Heart right ventricle (tissue), 16 donors: ENCODE measurements at regions not wholly inside any gene's neighbourhood (a gene's known extent, or its start where the extent isn't known, plus 50 kb on each side); places are given as distances from the start of the nearest gene placed in this dataset.
"Not testable (repeated sequence)": the region's sequence is repeated elsewhere in the genome, so short reads cannot be mapped to it uniquely, and the experiment has no call there.

ENCODE experiments used
- ATAC-seq, 8 donors: fragments of 200-7000 bp; cut with Tn5 transposase; one replicate each; pipeline ENCODE4 v1.9.1; 2020; ENCODE audit warnings: mild to moderate bottlenecking in 8 of 8, moderate library complexity in 8 of 8, moderate number of reproducible peaks in 1 of 8
- DNase-seq, 2 donors: peaks; one replicate each; pipeline ENCODE4 v3.0.0-alpha.2; 2020
- H3K27ac ChIP-seq, 10 donors: fragments of 200-600 bp; sonication (generic) in 2 of 10; one replicate each; pipeline versions ENCODE4 v1.5.0 to v1.8.0; 2020 to 2022; ENCODE audit warnings: mild to moderate bottlenecking in 3 of 10
- H3K27me3 ChIP-seq, 7 donors: fragments of 200-600 bp; one replicate each; pipeline ENCODE4 v1.8.0; 2021 to 2022; ENCODE audit warnings: mild to moderate bottlenecking in 2 of 7
- H3K36me3 ChIP-seq, 9 donors: fragments of 200-600 bp; sonication (generic) in 1 of 9; one replicate each; pipeline versions ENCODE4 v1.5.0 to v1.8.0; 2020 to 2022; ENCODE audit warnings: mild to moderate bottlenecking in 2 of 9
- H3K4me1 ChIP-seq, 9 donors: fragments of 200-600 bp; sonication (generic) in 1 of 9; one replicate each; pipeline versions ENCODE4 v1.5.0 to v1.8.0; 2020 to 2022; ENCODE audit warnings: mild to moderate bottlenecking in 4 of 9
- H3K4me3 ChIP-seq, 10 donors: fragments of 200-600 bp; sonication (generic) in 2 of 10; one replicate each; pipeline versions ENCODE4 v1.5.0 to v1.8.0; 2020 to 2022; ENCODE audit warnings: mild to moderate bottlenecking in 7 of 10, moderate library complexity in 2 of 10
- H3K9me3 ChIP-seq, 11 donors: fragments of 200-600 bp in 10 of 11; sonication (generic) in 2 of 11; one replicate each; pipeline versions ENCODE4 v1.5.0 to v1.8.0; 2013 to 2022; ENCODE audit warnings: mild to moderate bottlenecking in 2 of 11, control low read depth in 1 of 11, moderate library complexity in 1 of 11
- WGBS, 2 donors: extraction: QIAGEN DNeasy Blood & Tissue Kit; methylation state at CpG; one replicate each; pipeline ENCODE4 v1.1.7; 2013; ENCODE audit warnings: inconsistent platforms in 1 of 2; 5-methylcytosine and 5-hydroxymethylcytosine counted together
- intact Hi-C, 10 donors: fragments of 100-400 bp; cut with DNase I; formaldehyde crosslinking; loops; one replicate each; pipeline versions ENCODE4 v1.11.1 to v1.14.2; 2022
- donor health status: Arrhythmogenic right ventricular cardiomyopathy.
- donor health status: ischemic (EF 13 %, LVEDD 7.1; RV severe dilation, severe dysfunction).
- donor health status: healthy with polysubstance abuse.
- donor health status: DM: no; HTN: yes; CAD: no.
- donor health status: DM: no; HTN: no; CAD: no.
- donor health status: ischemic (EF 25% LVEDD 6.9; RV normal size, moderate dysfunction).
- donor health status: ischemic (EF 25% LVEDD 5.7; RV mildly dilated, moderate dysfunction).
- donor health status: healthy.
- donor health status: DM: yes; HTN: yes; CAD: no.
- donor health status: Ischemic cardiomyopathy.
- donor health status: ischemic (EF 35%, LVEDD 5.7; RV mildly dilated, moderate dysfunction).
- donor health status: nonischemic (EF 11% LVEDD 7.7; RV severe dilation, severe dysfunction).
- donor health status: DM: yes; HTN: yes; CAD: no.
- donor health status: PGD.
- donor health status: ischemic (EF 29% LVEDD 5.4; RV normal size, mild dysfunction).
- donor health status: nonischemic (EF 23%, LVEDD 6.1; RV moderate dilation, normal function).

- H3K9me3 ChIP-seq, H3K27me3 ChIP-seq, DNase-seq, H3K27ac ChIP-seq, H3K4me1 ChIP-seq, ATAC-seq, intact Hi-C loops, H3K36me3 ChIP-seq, H3K4me3 ChIP-seq: not testable (repeated sequence)
- 76 to 78% methylated on average over 3 of the region's 4 CpGs for WGBS, 2 donors
These were observed 64.8 kb downstream of the B4GALT7 start for GRCh38 chr5:177664737-177665136.

GRCh38 chr5:177665172-177665571 is 65.2 kb downstream of the B4GALT7 start:
- H3K9me3 ChIP-seq, H3K36me3 ChIP-seq, intact Hi-C loops, H3K27ac ChIP-seq, H3K4me3 ChIP-seq, ATAC-seq, H3K27me3 ChIP-seq, DNase-seq, H3K4me1 ChIP-seq: not testable (repeated sequence)
- 68 to 69% methylated on average over 3 to 4 of the region's 6 CpGs for WGBS, 2 donors

- DNase-seq, H3K27ac ChIP-seq, H3K9me3 ChIP-seq, intact Hi-C loops, ATAC-seq, H3K4me3 ChIP-seq, H3K36me3 ChIP-seq, H3K27me3 ChIP-seq, H3K4me1 ChIP-seq: not testable (repeated sequence)
- WGBS, 2 donors: 100% methylated on average over 1 of the region's 3 CpGs
These were observed 66.0 kb downstream of the B4GALT7 start for GRCh38 chr5:177665960-177666359.

DNA sequence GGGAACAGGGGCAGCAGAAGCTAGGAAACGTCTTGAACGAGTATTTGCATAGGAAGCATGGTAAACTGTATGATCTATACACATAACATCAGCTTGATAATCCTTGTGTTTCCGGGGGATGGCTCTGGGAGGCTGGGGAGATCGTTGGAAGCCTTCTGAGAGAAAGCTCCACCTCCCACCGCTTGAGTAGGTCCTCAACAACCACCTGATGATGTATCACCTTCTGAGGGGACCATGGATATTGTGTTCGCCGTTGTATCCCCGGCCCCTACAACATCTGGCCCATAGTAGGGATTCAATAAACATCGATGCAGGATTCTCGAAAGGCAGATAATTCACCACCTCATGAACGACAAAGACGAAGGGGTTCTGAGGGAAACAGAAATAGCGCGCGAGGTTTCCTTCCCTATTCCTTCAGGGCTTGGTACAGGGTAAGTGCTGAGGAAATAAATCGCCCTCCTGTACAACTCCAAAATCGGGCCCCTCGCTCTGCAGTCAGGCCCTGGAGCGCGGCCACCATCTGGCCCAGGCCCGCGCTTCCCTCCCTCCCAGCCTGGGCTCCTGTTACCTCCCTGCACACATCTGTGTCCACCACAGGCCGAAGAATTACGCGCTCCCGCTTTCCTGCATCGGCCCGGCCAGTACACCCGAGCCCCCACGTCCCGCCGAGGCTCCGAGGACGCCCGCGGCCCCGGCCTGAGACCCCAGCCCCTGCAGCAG is 71.3 kb downstream of the B4GALT7 start:
- peak overlapping the region in 5 of 10 donors; percentile 24 to 46 (median 38) for H3K4me3 ChIP-seq
- H3K4me1 ChIP-seq, H3K36me3 ChIP-seq, H3K27ac ChIP-seq, H3K9me3 ChIP-seq, DNase-seq, H3K27me3 ChIP-seq, intact Hi-C loops: not testable (repeated sequence)
- 25 to 47% methylated on average over 7 of the region's 37 CpGs for WGBS, 2 donors
- ATAC-seq: peak; percentile 63 to 82 (median 72)

- peak overlapping the region in 1 of 10 donors; percentile 39 for H3K27ac ChIP-seq
These were observed 72.1 kb downstream of the B4GALT7 start for GRCh38 chr5:177671755-177672690.

More at GRCh38 chr5:177671755-177672690, 72.1 kb downstream of the B4GALT7 start:
- peak overlapping the region in 9 of 10 donors; percentile 34 to 59 (median 53) for H3K4me3 ChIP-seq
- ATAC-seq (peak; percentile 72 to 95 (median 82)), DNase-seq (peak; percentile 65 to 79)
- H3K27me3 ChIP-seq, H3K4me1 ChIP-seq, intact Hi-C loops, H3K36me3 ChIP-seq, H3K9me3 ChIP-seq: not testable (repeated sequence)
- WGBS, 2 donors: 0 to 1% methylated on average over 28 to 32 of the region's 110 CpGs
